Left ventricle myocardium inferior (tissue), 1 donor: ENCODE measurements at regions not wholly inside any gene's neighbourhood (a gene's known extent, or its start where the extent isn't known, plus 50 kb on each side); places are given as distances from the start of the nearest gene placed in this dataset.

Experiments
- DNase-seq: peaks from one replicate; pipeline ENCODE4 v3.0.0-alpha.2; 2020
- H3K27ac ChIP-seq: fragments of 200-600 bp; replicated peaks from 2 replicates; pipeline ENCODE4 v1.8.0; 2021
- H3K27me3 ChIP-seq: fragments of 200-600 bp; 2 replicates; pipeline ENCODE4 v1.8.0; 2021; ENCODE audit warnings: low read depth
- H3K36me3 ChIP-seq: fragments of 200-600 bp; 2 replicates; pipeline ENCODE4 v1.8.0; 2021
- H3K4me1 ChIP-seq: fragments of 200-600 bp; 2 replicates; pipeline ENCODE4 v1.8.0; 2021
- H3K4me3 ChIP-seq: fragments of 200-600 bp; 2 replicates; pipeline ENCODE4 v1.8.0; 2021; ENCODE audit warnings: mild to moderate bottlenecking, moderate library complexity
- H3K9me3 ChIP-seq: fragments of 200-600 bp; replicated peaks from 2 replicates; pipeline ENCODE4 v1.8.0; 2021
- intact Hi-C: fragments of 100-400 bp; cut with micrococcal nuclease; formaldehyde crosslinking; loops from one replicate; pipeline ENCODE4 v1.11.0; 2022
- TF ChIP-seq, protein P1 (sequence below): fragments of 200-600 bp; IDR thresholded peaks from 2 replicates; pipeline ENCODE4 v1.8.0; 2021; ENCODE audit warnings: antibody characterized with exemption, mild to moderate bottlenecking, borderline replicate concordance
- donor health status: DM: no; HTN: yes; CAD: no; lungs with severe emphysema.

DNA sequence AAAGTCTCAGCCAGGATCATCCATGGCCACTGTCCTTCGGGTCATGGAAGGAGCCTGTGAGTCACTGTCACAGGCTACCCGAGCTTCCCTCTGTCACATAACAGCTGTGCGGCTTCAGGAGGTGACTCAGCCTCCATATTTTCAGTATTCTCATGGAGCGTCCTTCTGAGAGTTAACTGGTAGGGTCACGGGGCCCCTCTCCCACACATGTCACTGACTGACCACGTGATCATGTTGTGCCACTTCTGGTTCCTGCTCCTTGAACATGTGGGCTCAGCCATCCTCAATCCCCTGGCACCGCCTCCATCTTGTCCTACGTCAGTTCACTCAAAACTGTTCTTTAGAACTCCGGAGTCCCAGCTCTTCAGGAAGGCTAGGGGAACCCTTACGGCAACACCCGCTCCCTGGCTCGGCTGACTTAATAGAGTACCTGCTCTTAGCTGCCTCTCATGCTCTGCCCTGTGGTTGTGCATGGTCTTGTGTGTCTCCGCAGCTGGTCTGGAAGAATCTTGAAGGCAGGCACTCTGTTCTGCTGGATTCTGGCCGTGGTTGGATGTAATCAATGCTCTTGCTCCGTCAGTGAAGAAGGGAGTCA is 182.8 kb downstream of the ICE1 start:
- no peaks in the 10 kb centered on the region for H3K4me1 ChIP-seq
- no peak for DNase-seq
- H3K36me3 ChIP-seq = no peaks in the 10 kb centered on the region
- no peaks in the 10 kb centered on the region for H3K9me3 ChIP-seq
- H3K27ac ChIP-seq = no peak overlapping the region
- no peaks in the 10 kb centered on the region for H3K27me3 ChIP-seq
- intact Hi-C loops = no loop called here
- TF ChIP-seq, protein P1, sequence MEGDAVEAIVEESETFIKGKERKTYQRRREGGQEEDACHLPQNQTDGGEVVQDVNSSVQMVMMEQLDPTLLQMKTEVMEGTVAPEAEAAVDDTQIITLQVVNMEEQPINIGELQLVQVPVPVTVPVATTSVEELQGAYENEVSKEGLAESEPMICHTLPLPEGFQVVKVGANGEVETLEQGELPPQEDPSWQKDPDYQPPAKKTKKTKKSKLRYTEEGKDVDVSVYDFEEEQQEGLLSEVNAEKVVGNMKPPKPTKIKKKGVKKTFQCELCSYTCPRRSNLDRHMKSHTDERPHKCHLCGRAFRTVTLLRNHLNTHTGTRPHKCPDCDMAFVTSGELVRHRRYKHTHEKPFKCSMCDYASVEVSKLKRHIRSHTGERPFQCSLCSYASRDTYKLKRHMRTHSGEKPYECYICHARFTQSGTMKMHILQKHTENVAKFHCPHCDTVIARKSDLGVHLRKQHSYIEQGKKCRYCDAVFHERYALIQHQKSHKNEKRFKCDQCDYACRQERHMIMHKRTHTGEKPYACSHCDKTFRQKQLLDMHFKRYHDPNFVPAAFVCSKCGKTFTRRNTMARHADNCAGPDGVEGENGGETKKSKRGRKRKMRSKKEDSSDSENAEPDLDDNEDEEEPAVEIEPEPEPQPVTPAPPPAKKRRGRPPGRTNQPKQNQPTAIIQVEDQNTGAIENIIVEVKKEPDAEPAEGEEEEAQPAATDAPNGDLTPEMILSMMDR = no peak
- no peak overlapping the region for H3K4me3 ChIP-seq

GRCh38 chr5:5602554-5602953 is 180.1 kb downstream of the ICE1 start:
- no peak overlapping the region for H3K4me3 ChIP-seq
- H3K9me3 ChIP-seq = no peaks in the 10 kb centered on the region
- TF ChIP-seq, protein P1 = no peak
- no peak overlapping the region for H3K27ac ChIP-seq
- H3K27me3 ChIP-seq = no peaks in the 10 kb centered on the region
- no peaks in the 10 kb centered on the region for H3K4me1 ChIP-seq
- no peaks in the 10 kb centered on the region for H3K36me3 ChIP-seq
- intact Hi-C loops = no loop called here
- no peak for DNase-seq

GRCh38 chr5:5598547-5599113 is 176.2 kb downstream of the ICE1 start:
- no peak for DNase-seq
- intact Hi-C loops = no loop called here
- H3K4me1 ChIP-seq = no peaks in the 10 kb centered on the region

DNA sequence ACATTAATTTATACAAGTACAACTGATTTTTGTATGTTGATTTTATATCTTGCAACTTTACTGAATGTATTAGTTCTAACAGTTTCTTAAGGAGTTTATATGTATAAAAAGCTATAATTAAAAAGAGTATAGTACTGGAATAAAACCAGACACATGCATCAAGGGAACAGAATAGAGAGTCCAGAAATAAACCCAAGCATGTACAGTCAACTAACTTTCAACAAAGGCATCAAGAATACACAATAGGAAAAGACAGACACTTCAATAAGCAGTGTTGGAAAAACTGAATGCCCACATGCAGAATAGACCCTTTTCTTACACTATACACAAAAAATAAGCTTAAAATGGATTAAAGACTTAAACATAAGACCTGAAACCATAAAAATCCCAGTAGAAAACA is 170.9 kb downstream of the ICE1 start:
- intact Hi-C loops = no loop called here
- H3K27me3 ChIP-seq = no peaks in the 10 kb centered on the region
- H3K4me3 ChIP-seq = no peak overlapping the region
- no peak for DNase-seq
- peak overlapping the region; percentile 16 for H3K27ac ChIP-seq
- H3K4me1 ChIP-seq = no peaks in the 10 kb centered on the region
- TF ChIP-seq, protein P1 = no peak
- H3K36me3 ChIP-seq = no peaks in the 10 kb centered on the region
- no peaks in the 10 kb centered on the region for H3K9me3 ChIP-seq

More at GRCh38 chr5:5598547-5599113, 176.2 kb downstream of the ICE1 start:
- Histone ChIP-seq H3K27me3 (no peaks in the 10 kb centered on the region), H3K9me3 (no peaks in the 10 kb centered on the region), H3K4me3 (no peak overlapping the region), H3K36me3 (no peaks in the 10 kb centered on the region), H3K27ac (no peak overlapping the region)
- TF ChIP-seq, protein P1 = no peak

GRCh38 chr5:5592541-5592940 is 170.1 kb downstream of the ICE1 start:
- H3K27ac ChIP-seq = no peak overlapping the region
- no peak for DNase-seq

More at GRCh38 chr5:5592541-5592940, 170.1 kb downstream of the ICE1 start:
- Histone ChIP-seq H3K27me3 (no peaks in the 10 kb centered on the region), H3K4me3 (no peak overlapping the region), H3K36me3 (no peaks in the 10 kb centered on the region), H3K4me1 (no peaks in the 10 kb centered on the region), H3K9me3 (no peaks in the 10 kb centered on the region)
- TF ChIP-seq, protein P1 = no peak
- intact Hi-C loops = no loop called here
